HCT116 (cell line): ENCODE measurements at regions not wholly inside any gene's neighbourhood (a gene's known extent, or its start where the extent isn't known, plus 50 kb on each side); places are given as distances from the start of the nearest gene placed in this dataset.

Experiments used
- ATAC-seq: fragments of 200-7000 bp; cut with Tn5 transposase; 2 replicates; pipeline ENCODE4 v1.9.1; 2020; ENCODE audit warnings: mild to moderate bottlenecking, moderate library complexity
- BruUV-seq: library from RNA; stranded (reverse); fragments of 400-500 nt; replicated peaks from 2 replicates; lab custom pipeline; 2021; lab: Mats Ljungman, UMichigan
- CTCF ChIA-PET: fragments of 300-600 bp; sonication (Branson Sonifier 250); formaldehyde crosslinking; loops from one replicate; lab custom pipeline; 2021; ENCODE audit warnings: antibody characterized with exemption; lab: Charles Lee
- POLR2A ChIA-PET: fragments of 300-600, 350-600 bp; sonication (Branson Sonifier 250); formaldehyde crosslinking; loops from one replicate; lab custom pipeline; 2021; ENCODE audit warnings: antibody characterized with exemption; lab: Charles Lee
- RAD21 ChIA-PET, 2 experiments: fragments of 300-600 bp; sonication (Branson Sonifier 250); formaldehyde crosslinking; loops; one replicate each; lab custom pipeline; 2023; ENCODE audit warnings: low total read pairs in 2 of 2; ENCODE audit not compliant: uncharacterized antibody in 2 of 2, unreplicated experiment in 2 of 2, low non-redundant PET in 1 of 2; lab: Charles Lee
- DNase-seq: peaks from one replicate; pipeline ENCODE4 v3.0.0-alpha.2; 2010; ENCODE audit warnings: low read depth, low spot score
- H2AFZ ChIP-seq: fragments of 200-600 bp; shearing (Covaris generic), sonication (generic); 2 replicates; pipeline ENCODE4 v1.6.1; 2017; ENCODE audit warnings: low read depth, mixed run types, mixed read lengths, antibody characterized with exemption, low read length; ENCODE audit not compliant: poor library complexity, severe bottlenecking
- H3K27ac ChIP-seq: 2 replicates; pipeline ENCODE4 v1.5.1; 2012; ENCODE audit warnings: low read depth, low read length
- H3K27me3 ChIP-seq: fragments of 200-600 bp; sonication (generic); 2 replicates; pipeline ENCODE4 v1.6.1; 2016; ENCODE audit warnings: mixed run types, low read length, mixed read lengths; ENCODE audit not compliant: insufficient read depth
- H3K36me3 ChIP-seq, 2 experiments: fragments of 200-500 bp in 1 of 2; fragments of 200-600 bp in 1 of 2; sonication (Bioruptor generic) in 1 of 2; sonication (generic) in 1 of 2; 2 replicates each; pipeline versions ENCODE4 v1.5.1 to v1.6.1; 2014 to 2016; ENCODE audit warnings: low read length in 2 of 2, inconsistent platforms in 1 of 2, mixed read lengths in 1 of 2, mixed run types in 1 of 2; ENCODE audit not compliant: insufficient read depth in 2 of 2, control insufficient read depth in 1 of 2
- H3K4me1 ChIP-seq, 2 experiments: fragments of 200-600 bp in 1 of 2; sonication (generic) in 1 of 2; 2 replicates each; pipeline versions ENCODE4 v1.5.1 to v1.6.1; 2012 to 2017; ENCODE audit warnings: low read length in 2 of 2, inconsistent platforms in 1 of 2, mild to moderate bottlenecking in 1 of 2, mixed read lengths in 1 of 2, mixed run types in 1 of 2, moderate library complexity in 1 of 2; ENCODE audit not compliant: insufficient read depth in 2 of 2, control insufficient read depth in 1 of 2
- H3K4me2 ChIP-seq: fragments of 200-600 bp; sonication (generic); 2 replicates; pipeline ENCODE4 v1.6.1; 2017; ENCODE audit warnings: mixed run types, low read length, mixed read lengths
- H3K4me3 ChIP-seq, 2 experiments: fragments of 200-600 bp in 1 of 2; sonication (generic) in 1 of 2; replicated peaks in 1 of 2; 2 replicates each; pipeline ENCODE4 v1.5.1; 2011 to 2016; ENCODE audit warnings: low read length in 2 of 2, control low read depth in 1 of 2, low read depth in 1 of 2, mild to moderate bottlenecking in 1 of 2, mixed read lengths in 1 of 2, mixed run types in 1 of 2
- H3K79me2 ChIP-seq: fragments of 200-600 bp; sonication (generic); 2 replicates; pipeline ENCODE4 v1.6.1; 2017; ENCODE audit warnings: mild to moderate bottlenecking, mixed run types, low read length, moderate library complexity, mixed read lengths; ENCODE audit not compliant: insufficient read depth
- H3K9ac ChIP-seq: fragments of 200-600 bp; sonication (generic); 2 replicates; pipeline ENCODE4 v1.6.1; 2016; ENCODE audit warnings: low read length, mixed read lengths
- H3K9me2 ChIP-seq: fragments of 200-600 bp; sonication (generic), shearing (Covaris generic); 2 replicates; pipeline ENCODE4 v1.6.1; 2017; ENCODE audit warnings: mixed run types, mild to moderate bottlenecking, moderate library complexity; ENCODE audit not compliant: insufficient read depth
- H3K9me3 ChIP-seq, 2 experiments: fragments of 200-500 bp in 1 of 2; fragments of 200-600 bp in 1 of 2; sonication (Bioruptor generic) in 1 of 2; sonication (generic) in 1 of 2; 2 replicates each; pipeline ENCODE4 v1.6.1; 2014 to 2017; ENCODE audit warnings: low read length in 2 of 2, mixed read lengths in 2 of 2, inconsistent platforms in 1 of 2, low read depth in 1 of 2, mild to moderate bottlenecking in 1 of 2, mixed run types in 1 of 2, moderate library complexity in 1 of 2; ENCODE audit not compliant: control insufficient read depth in 1 of 2, insufficient read depth in 1 of 2
- H4K20me1 ChIP-seq: fragments of 200-600 bp; sonication (generic), shearing (Covaris generic); 2 replicates; pipeline ENCODE4 v1.6.1; 2017; ENCODE audit warnings: mixed run types, mild to moderate bottlenecking, moderate library complexity; ENCODE audit not compliant: insufficient read depth
- ATF3 ChIP-seq: IDR thresholded peaks from 2 replicates; pipeline ENCODE4 v1.6.1; 2012
- CBX3 ChIP-seq: IDR thresholded peaks from 2 replicates; pipeline ENCODE4 v1.6.1; 2012; ENCODE audit warnings: low read depth
- CEBPB ChIP-seq: IDR thresholded peaks from 2 replicates; pipeline ENCODE4 v1.6.1; 2012; ENCODE audit warnings: low read depth
- CTCF ChIP-seq, 3 experiments: fragments of 200-600 bp in 1 of 3; sonication (generic) in 1 of 3; IDR thresholded peaks in 2 of 3; conservative IDR thresholded peaks in 1 of 3; 2 replicates each; pipeline ENCODE4 v1.5.1; 2012 to 2017; ENCODE audit warnings: low read depth in 2 of 3, low read length in 2 of 3, antibody characterized with exemption in 1 of 3, borderline replicate concordance in 1 of 3, control low read depth in 1 of 3, mild to moderate bottlenecking in 1 of 3, mixed read lengths in 1 of 3, mixed run types in 1 of 3, moderate library complexity in 1 of 3; ENCODE audit not compliant: insufficient read depth in 1 of 3
- EGR1 ChIP-seq: IDR thresholded peaks from 2 replicates; pipeline ENCODE4 v1.6.1; 2012; ENCODE audit warnings: low read depth
- EZH2 ChIP-seq: fragments of 200-600 bp; sonication (generic); IDR thresholded peaks from 2 replicates; pipeline ENCODE4 v1.6.1; 2017; ENCODE audit warnings: antibody characterized with exemption, mixed run types
- EZH2phosphoT487 ChIP-seq: fragments of 200-600 bp; IDR thresholded peaks from 2 replicates; pipeline ENCODE4 v1.6.1; 2018; ENCODE audit warnings: antibody characterized with exemption, borderline replicate concordance
- FOSL1 ChIP-seq: IDR thresholded peaks from 2 replicates; pipeline ENCODE4 v1.6.1; 2012; ENCODE audit warnings: low read depth
- MAX ChIP-seq: IDR thresholded peaks from 2 replicates; pipeline ENCODE4 v1.6.1; 2012
- POLR2A ChIP-seq: IDR thresholded peaks from 2 replicates; pipeline ENCODE4 v1.7.0; 2011; ENCODE audit warnings: borderline replicate concordance; ENCODE audit not compliant: insufficient read depth, insufficient read length; ENCODE audit errors: extremely low read depth
- POLR2AphosphoS5 ChIP-seq: IDR thresholded peaks from 2 replicates; pipeline ENCODE4 v1.6.1; 2011; ENCODE audit warnings: mild to moderate bottlenecking, low read depth, low read length, moderate library complexity
- SIN3A ChIP-seq: IDR thresholded peaks from 2 replicates; pipeline ENCODE4 v1.6.1; 2012; ENCODE audit warnings: low read depth
- SP1 ChIP-seq: IDR thresholded peaks from 2 replicates; pipeline ENCODE4 v1.6.1; 2012; ENCODE audit warnings: low read depth
- SRF ChIP-seq: IDR thresholded peaks from 2 replicates; pipeline ENCODE4 v1.6.1; 2012; ENCODE audit warnings: low read depth
- TCF7L2 ChIP-seq: IDR thresholded peaks from 2 replicates; pipeline ENCODE4 v1.7.0; 2011; ENCODE audit warnings: borderline replicate concordance, inconsistent platforms; ENCODE audit not compliant: insufficient read depth, insufficient read length; ENCODE audit errors: extremely low read depth
- YY1 ChIP-seq: IDR thresholded peaks from 2 replicates; pipeline ENCODE4 v1.6.1; 2011; ENCODE audit warnings: low read length, low read depth, moderate library complexity, mild to moderate bottlenecking; ENCODE audit not compliant: insufficient replicate concordance; ENCODE audit errors: extremely low read depth
- ZBTB33 ChIP-seq: IDR thresholded peaks from 2 replicates; pipeline ENCODE4 v1.6.1; 2011; ENCODE audit warnings: mild to moderate bottlenecking, low read length, moderate library complexity; ENCODE audit not compliant: insufficient replicate concordance; ENCODE audit errors: extremely low read depth
- ZFX ChIP-seq: fragments of 450-650 bp; IDR thresholded peaks from 2 replicates; pipeline ENCODE4 v1.6.1; 2017
- ZNF274 ChIP-seq: fragments of 200-500 bp; sonication (Bioruptor generic); IDR thresholded peaks from 2 replicates; pipeline ENCODE4 v1.6.1; 2014; ENCODE audit warnings: mild to moderate bottlenecking, low read depth, low read length, inconsistent platforms
- intact Hi-C: fragments of 100-400 bp; cut with micrococcal nuclease; formaldehyde crosslinking; loops from 2 replicates; pipeline ENCODE4 v1.10.0; 2022

GRCh38 chr10:106226142-106226541 lies 938.4 kb downstream of the SORCS1 start:
- ChIA-PET POLR2A (no interaction called here), CTCF (no interaction called here), RAD21 (no interaction called here)
- H3K79me2 ChIP-seq, result no peaks in the 10 kb centered on the region
- ATAC-seq, result no peak
- no peak for DNase-seq
- H3K9me2 ChIP-seq, result no peaks in the 10 kb centered on the region
- no peaks in the 10 kb centered on the region for H3K27me3 ChIP-seq
- H2AFZ ChIP-seq, result no peak overlapping the region
- intact Hi-C loops, result no loop called here
- BruUV-seq, result no TSS peak
- H3K36me3 ChIP-seq, result no peaks in the 10 kb centered on the region
- H3K9me3 ChIP-seq, result peaks cover 8 to 11% of the 10 kb centered on the region in 2 experiments; a peak in 3 of 4 replicates
- H3K9ac ChIP-seq, result no peak overlapping the region
- H3K4me2 ChIP-seq, result no peak overlapping the region
- no peak overlapping the region for H3K4me3 ChIP-seq
- no peaks in the 10 kb centered on the region for H4K20me1 ChIP-seq
- TF ChIP-seq CTCF (IDR thresholded peaks at IDR 0.05 in 2 of 3, conservative IDR thresholded peaks at IDR 0.05 in 1 of 3; ENCODE audit: borderline replicate concordance in 1 of 3, insufficient read depth in 1 of 3, low read depth in 2 of 3, low read length in 2 of 3) (no peak), CEBPB (no peak), FOSL1 (no peak), SP1 (no peak), CBX3 (no peak)
- H3K4me1 ChIP-seq, result no peaks in the 10 kb centered on the region
- no peak overlapping the region for H3K27ac ChIP-seq

- POLR2A ChIA-PET, result no interaction called here
- H3K4me1 ChIP-seq, result no peaks in the 10 kb centered on the region
- ATAC-seq, result no peak
- RAD21 ChIA-PET, result no interaction called here
- H3K79me2 ChIP-seq, result no peaks in the 10 kb centered on the region
- no peaks in the 10 kb centered on the region for H3K27me3 ChIP-seq
- peaks cover 9 to 21% of the 10 kb centered on the region in 2 experiments; a peak in 2 of 4 replicates for H3K9me3 ChIP-seq
- no peak overlapping the region for H2AFZ ChIP-seq
- no peak overlapping the region for H3K4me2 ChIP-seq
- H3K9ac ChIP-seq, result no peak overlapping the region
- no peaks in the 10 kb centered on the region for H4K20me1 ChIP-seq
- H3K9me2 ChIP-seq, result no peaks in the 10 kb centered on the region
- DNase-seq, result no peak
- TF ChIP-seq POLR2AphosphoS5 (no peak), SIN3A (no peak), ZFX (no peak), EZH2 (no peak), ATF3 (no peak), TCF7L2 (no peak), ZNF274 (no peak), SRF (no peak), EGR1 (no peak), ZBTB33 (no peak), YY1 (no peak), POLR2A (no peak), SP1 (no peak), EZH2phosphoT487 (no peak), MAX (no peak)
- BruUV-seq, result no TSS peak
- no peak overlapping the region for H3K4me3 ChIP-seq
- H3K36me3 ChIP-seq, result no peaks in the 10 kb centered on the region
- intact Hi-C loops, result no loop called here
- no peak overlapping the region for H3K27ac ChIP-seq
- CTCF ChIA-PET, result no interaction called here
These were observed 939.8 kb downstream of the SORCS1 start for GRCh38 chr10:106224676-106225075.
